Type B pancreatic cell (in vitro differentiated cells): ENCODE measurements at regions not wholly inside any gene's neighbourhood (a gene's known extent, or its start where the extent isn't known, plus 50 kb on each side); places are given as distances from the start of the nearest gene placed in this dataset.
A peak's percentile ranks its signal among the peaks of the same experiment; 100 is the strongest.

Experiments used
- DNase-seq: peaks from one replicate; pipeline ENCODE4 v3.0.0; 2021; ENCODE audit warnings: mixed read lengths; ENCODE audit not compliant: unreplicated experiment; ENCODE audit errors: extremely low spot score
- H3K27ac Mint-ChIP-seq: 2 replicates; pipeline ENCODE4 v1.8.0; 2021; ENCODE audit warnings: mild to moderate bottlenecking, mixed read lengths
- H3K27me3 Mint-ChIP-seq: 2 replicates; pipeline ENCODE4 v1.8.0; 2021; ENCODE audit warnings: mixed read lengths
- H3K36me3 Mint-ChIP-seq: 2 replicates; pipeline ENCODE4 v1.8.0; 2021; ENCODE audit warnings: mixed read lengths
- H3K4me1 Mint-ChIP-seq: one replicate; pipeline ENCODE4 v1.8.0; 2021; ENCODE audit warnings: mixed read lengths; ENCODE audit not compliant: unreplicated experiment
- H3K4me3 Mint-ChIP-seq: 2 replicates; pipeline ENCODE4 v1.8.0; 2021; ENCODE audit warnings: mild to moderate bottlenecking, mixed read lengths
- H3K9me3 Mint-ChIP-seq: 2 replicates; pipeline ENCODE4 v1.8.0; 2021; ENCODE audit warnings: mixed read lengths
- TF ChIP-seq, protein P1 (sequence below): fragments of 200-600 bp; sonication (generic); conservative IDR thresholded peaks from 2 replicates; pipeline ENCODE4 v1.5.0; 2021; ENCODE audit warnings: antibody characterized with exemption, mild to moderate bottlenecking

DNA sequence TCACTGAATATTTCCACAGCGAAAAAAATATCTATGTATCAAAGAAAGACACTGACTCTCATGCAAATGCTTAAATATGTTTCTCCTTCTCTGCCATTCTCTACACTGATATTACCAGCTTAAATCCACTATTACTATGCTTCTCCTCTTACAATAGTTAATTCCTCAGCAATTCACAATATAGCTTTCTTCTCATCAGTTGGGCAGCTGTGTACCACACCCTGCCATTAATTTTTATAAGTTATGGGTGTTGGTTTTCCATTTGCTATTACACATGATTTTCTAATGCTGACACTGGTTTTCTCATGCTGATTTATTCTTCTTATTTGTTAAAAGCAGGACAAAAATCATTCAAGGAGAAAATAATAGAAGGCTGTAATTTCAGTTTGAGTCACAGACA lies 251.8 kb downstream of the TBX15 start:
- TF ChIP-seq, protein P1, sequence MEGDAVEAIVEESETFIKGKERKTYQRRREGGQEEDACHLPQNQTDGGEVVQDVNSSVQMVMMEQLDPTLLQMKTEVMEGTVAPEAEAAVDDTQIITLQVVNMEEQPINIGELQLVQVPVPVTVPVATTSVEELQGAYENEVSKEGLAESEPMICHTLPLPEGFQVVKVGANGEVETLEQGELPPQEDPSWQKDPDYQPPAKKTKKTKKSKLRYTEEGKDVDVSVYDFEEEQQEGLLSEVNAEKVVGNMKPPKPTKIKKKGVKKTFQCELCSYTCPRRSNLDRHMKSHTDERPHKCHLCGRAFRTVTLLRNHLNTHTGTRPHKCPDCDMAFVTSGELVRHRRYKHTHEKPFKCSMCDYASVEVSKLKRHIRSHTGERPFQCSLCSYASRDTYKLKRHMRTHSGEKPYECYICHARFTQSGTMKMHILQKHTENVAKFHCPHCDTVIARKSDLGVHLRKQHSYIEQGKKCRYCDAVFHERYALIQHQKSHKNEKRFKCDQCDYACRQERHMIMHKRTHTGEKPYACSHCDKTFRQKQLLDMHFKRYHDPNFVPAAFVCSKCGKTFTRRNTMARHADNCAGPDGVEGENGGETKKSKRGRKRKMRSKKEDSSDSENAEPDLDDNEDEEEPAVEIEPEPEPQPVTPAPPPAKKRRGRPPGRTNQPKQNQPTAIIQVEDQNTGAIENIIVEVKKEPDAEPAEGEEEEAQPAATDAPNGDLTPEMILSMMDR, result no peak
- no peak for DNase-seq
- Mint-ChIP-seq H3K9me3 (no peaks in the 10 kb centered on the region), H3K4me3 (no peak overlapping the region), H3K36me3 (no peaks in the 10 kb centered on the region), H3K4me1 (no peaks in the 10 kb centered on the region), H3K27ac (no peak overlapping the region), H3K27me3 (no peaks in the 10 kb centered on the region)

GRCh38 chr1:118717893-118718292 lies 270.2 kb downstream of the TBX15 start:
- no peak overlapping the region for H3K4me3 Mint-ChIP-seq
- TF ChIP-seq, protein P1, result no peak
- no peaks in the 10 kb centered on the region for H3K4me1 Mint-ChIP-seq

GRCh38 chr1:118716775-118717174 lies 271.4 kb downstream of the TBX15 start:
- Mint-ChIP-seq H3K4me1 (no peaks in the 10 kb centered on the region), H3K9me3 (no peaks in the 10 kb centered on the region), H3K27ac (no peak overlapping the region), H3K36me3 (no peaks in the 10 kb centered on the region), H3K4me3 (no peak overlapping the region), H3K27me3 (no peaks in the 10 kb centered on the region)
- TF ChIP-seq, protein P1, result peak; percentile 66
- no peak for DNase-seq

More at GRCh38 chr1:118717893-118718292, 270.2 kb downstream of the TBX15 start:
- Mint-ChIP-seq H3K27me3 (no peaks in the 10 kb centered on the region), H3K36me3 (no peaks in the 10 kb centered on the region), H3K27ac (no peak overlapping the region), H3K9me3 (no peaks in the 10 kb centered on the region)
- no peak for DNase-seq

GRCh38 chr1:118711356-118711755 lies 276.8 kb downstream of the TBX15 start:
- Mint-ChIP-seq H3K4me3 (no peak overlapping the region), H3K27ac (no peak overlapping the region), H3K27me3 (no peaks in the 10 kb centered on the region), H3K9me3 (no peaks in the 10 kb centered on the region), H3K36me3 (no peaks in the 10 kb centered on the region), H3K4me1 (no peaks in the 10 kb centered on the region)
- no peak for DNase-seq
- TF ChIP-seq, protein P1, result no peak

DNA sequence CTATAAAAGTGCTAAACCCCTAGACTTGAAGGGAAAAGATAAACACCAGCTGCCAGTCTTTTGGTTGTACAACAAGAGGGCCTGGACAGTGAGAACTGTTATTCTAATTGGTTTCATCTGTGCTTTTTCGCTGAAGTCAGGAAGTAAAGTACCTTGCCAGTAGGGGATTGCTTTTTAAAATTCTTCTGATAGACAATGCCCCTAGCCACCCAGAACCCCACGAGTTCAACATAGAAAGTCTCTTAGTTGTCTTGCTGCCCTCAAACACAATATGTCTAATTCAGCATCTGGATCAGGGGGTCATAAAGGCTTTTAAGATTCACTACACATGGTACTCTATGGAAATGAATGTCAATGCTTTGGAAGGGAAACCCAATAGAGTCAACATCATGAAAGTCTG lies 289.2 kb downstream of the TBX15 start:
- Mint-ChIP-seq H3K4me3 (no peak overlapping the region), H3K36me3 (no peaks in the 10 kb centered on the region), H3K9me3 (no peaks in the 10 kb centered on the region), H3K27ac (no peak overlapping the region), H3K4me1 (no peaks in the 10 kb centered on the region), H3K27me3 (peaks cover 3% of the 10 kb centered on the region)
- TF ChIP-seq, protein P1, result no peak
- no peak for DNase-seq

DNA sequence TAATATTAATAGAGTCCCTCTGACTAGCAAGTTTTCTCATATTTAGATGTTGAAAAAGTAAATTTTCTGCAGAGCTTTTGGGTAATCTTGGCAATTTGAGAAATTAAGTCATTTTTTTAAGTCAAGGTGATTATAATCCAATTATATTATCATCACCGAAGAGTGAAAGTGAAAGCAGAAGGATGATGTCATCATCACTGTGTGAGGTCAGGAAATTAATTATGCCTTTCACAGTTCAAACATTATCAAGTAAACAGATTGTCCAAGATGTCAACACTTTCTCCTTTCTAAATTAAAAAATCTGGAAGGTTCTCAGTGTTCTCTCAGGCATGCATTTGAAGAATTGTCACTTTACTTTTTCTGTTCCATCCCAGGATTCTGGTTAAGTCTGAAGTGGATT lies 296.0 kb downstream of the TBX15 start:
- Mint-ChIP-seq H3K9me3 (no peaks in the 10 kb centered on the region), H3K27me3 (no peaks in the 10 kb centered on the region), H3K4me3 (no peak overlapping the region), H3K4me1 (no peaks in the 10 kb centered on the region), H3K36me3 (no peaks in the 10 kb centered on the region), H3K27ac (no peak overlapping the region)
- TF ChIP-seq, protein P1, result no peak
- DNase-seq, result no peak
